H54 (cell line): ENCODE measurements at regions not wholly inside any gene's neighbourhood (a gene's known extent, or its start where the extent isn't known, plus 50 kb on each side); places are given as distances from the start of the nearest gene placed in this dataset.
"Not testable (repeated sequence)": the region's sequence is repeated elsewhere in the genome, so short reads cannot be mapped to it uniquely, and the experiment has no call there.

Experiments
- DNase-seq: peaks from one replicate; pipeline ENCODE4 v3.0.0; 2011; ENCODE audit warnings: low spot score, mixed read lengths; ENCODE audit not compliant: insufficient read length
- FAIRE-seq: peaks from 3 replicates; lab custom pipeline; 2011; peaks lifted over from hg19 to GRCh38; lab: Jason Lieb, UNC
- POLR2A ChIP-seq: IDR thresholded peaks from 2 replicates; pipeline ENCODE4 v1.6.1; 2011; ENCODE audit warnings: low read depth, mild to moderate bottlenecking, low read length

DNA sequence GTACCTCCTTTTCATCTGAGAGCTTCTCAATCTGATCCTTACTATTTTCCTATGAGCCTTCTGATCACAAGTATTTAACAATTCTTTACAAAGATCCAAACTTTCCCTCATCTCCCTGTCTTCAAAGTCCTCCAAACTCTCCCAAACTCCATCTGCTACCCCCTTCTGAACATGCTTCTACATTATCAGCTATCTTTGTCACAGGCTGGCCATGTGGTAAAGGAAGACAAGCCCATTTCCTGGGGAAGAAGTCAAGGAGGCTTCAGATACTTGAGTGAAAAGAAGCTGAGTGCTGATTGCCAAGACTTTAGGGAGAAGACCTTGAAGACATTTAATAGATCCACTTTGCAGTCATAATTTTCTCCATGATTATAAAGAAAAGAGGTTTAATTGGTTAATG lies 231.4 kb downstream of the CWH43 start:
- FAIRE-seq: no peak
- no peak for DNase-seq
- no peak for TF ChIP-seq POLR2A

GRCh38 chr4:49218094-49218493 lies 232.0 kb downstream of the CWH43 start:
- not testable (repeated sequence) for FAIRE-seq, DNase-seq

- not testable (repeated sequence) for FAIRE-seq, DNase-seq
These were observed 232.9 kb downstream of the CWH43 start for GRCh38 chr4:49218931-49219330.

- not testable (repeated sequence) for DNase-seq, FAIRE-seq
These were observed 233.6 kb downstream of the CWH43 start for GRCh38 chr4:49219489-49220225.

DNA sequence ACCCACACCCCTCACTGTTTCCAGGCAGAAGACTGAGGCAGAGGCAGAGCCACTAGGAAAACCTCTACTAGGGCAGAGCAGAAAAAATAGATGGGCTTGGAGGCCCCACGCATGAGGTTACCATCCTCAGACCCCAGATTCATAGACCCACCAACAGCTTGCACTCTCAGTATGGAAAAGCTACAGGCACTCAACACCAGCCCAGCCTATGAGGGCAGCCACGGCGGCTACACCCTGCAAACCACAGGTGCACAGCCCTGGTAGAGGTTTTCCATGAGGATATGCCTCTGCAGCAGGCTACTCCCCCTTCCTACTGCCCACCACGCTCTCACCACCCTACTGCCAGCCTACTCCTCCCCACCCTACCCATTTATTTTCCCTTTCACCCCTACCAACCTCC lies 235.1 kb downstream of the CWH43 start:
- TF ChIP-seq POLR2A: no peak
- DNase-seq (no peak), FAIRE-seq (no peak)

DNA sequence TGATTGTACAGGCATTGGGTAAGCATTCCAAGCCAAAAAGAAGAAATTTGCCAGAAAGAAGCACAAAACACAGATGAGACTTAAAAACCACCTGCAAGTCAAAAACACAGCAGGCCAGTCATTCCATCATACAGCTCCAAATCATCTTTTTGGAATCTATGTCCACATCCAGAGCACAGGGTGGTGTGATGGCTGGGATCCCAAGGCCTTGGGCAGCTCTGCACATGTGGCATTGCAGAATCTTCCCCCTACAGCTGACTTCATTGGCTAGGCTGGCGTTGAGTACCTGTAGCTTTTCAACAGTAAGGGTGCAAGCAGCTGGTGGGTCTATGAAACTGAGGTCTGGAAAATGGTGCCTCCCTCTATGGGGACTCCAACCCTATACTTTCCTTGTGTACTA lies 236.7 kb downstream of the CWH43 start:
- FAIRE-seq, DNase-seq: not testable (repeated sequence)

DNA sequence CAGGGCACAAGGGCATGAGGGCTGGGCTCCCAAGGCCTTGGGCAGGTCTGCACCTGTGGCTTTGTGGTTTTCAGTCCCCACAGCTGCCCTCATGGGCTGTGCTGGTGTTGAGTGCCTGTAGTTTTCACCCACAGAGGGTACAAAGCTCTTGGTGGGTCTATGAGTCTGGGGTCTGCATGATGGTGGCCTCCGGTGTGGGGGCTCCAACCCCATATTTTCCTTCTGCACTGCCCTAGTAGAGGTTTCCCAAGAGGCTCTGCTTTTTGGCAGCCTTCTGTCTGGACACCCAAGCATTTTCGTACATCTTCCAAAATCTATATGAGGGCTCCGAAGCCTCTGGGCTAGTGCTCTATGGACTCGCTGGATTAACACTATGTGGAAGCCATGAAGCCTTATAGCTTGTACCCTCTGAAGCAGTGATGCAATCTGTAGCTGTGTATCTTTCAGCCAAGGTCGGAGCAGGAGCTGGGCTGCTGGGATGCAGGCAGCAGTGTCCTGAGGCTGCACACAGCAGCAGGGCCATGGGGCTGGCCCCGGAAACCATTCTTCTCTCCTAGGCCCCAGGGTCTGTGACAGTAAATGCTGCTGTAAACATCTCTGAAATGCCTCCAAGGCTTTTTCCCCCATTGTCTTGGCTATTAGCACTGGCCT lies 240.3 kb downstream of the CWH43 start:
- not testable (repeated sequence) for FAIRE-seq, DNase-seq

DNA sequence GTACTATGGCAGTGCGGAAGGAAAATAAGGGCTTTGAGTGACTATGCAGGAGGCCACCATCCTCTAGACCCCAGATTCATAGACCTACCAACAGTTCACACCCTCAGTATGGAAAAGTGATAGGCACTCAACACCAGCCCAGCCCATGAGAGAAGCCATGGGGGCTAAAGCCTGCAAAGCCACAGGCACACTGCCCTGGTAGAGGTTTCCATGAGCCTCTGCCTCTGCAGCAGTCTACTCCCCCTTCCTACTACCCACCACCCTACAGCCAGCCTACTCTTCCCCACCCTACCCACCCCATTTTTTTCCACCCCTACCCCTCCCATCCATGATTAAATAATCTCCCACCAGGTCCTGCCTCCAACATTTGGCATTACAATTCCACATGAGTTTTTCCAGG lies 241.9 kb downstream of the CWH43 start:
- DNase-seq, FAIRE-seq: not testable (repeated sequence)

- DNase-seq, FAIRE-seq: not testable (repeated sequence)
These were observed 243.2 kb downstream of the CWH43 start for GRCh38 chr4:49229243-49229642.

DNA sequence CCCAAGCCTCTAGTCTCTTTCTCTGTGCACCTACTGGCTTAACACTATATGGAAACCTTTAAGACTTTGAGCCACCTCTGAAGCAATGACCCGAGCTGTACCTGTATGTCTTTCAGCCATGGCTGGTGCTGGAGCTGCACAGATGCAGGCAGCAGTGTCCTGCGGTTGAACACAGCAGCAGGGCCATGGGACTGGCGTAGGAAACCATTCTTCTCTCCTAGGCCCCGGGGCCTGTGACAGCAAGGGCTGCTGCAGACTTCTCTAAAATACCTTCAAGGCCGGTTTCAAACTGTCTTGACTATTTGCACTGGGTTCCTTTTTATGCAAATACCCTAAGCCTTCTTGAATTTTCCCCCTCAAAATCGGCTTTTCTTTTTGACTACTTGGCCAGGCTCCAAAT lies 243.6 kb downstream of the CWH43 start:
- DNase-seq, FAIRE-seq: not testable (repeated sequence)

DNA sequence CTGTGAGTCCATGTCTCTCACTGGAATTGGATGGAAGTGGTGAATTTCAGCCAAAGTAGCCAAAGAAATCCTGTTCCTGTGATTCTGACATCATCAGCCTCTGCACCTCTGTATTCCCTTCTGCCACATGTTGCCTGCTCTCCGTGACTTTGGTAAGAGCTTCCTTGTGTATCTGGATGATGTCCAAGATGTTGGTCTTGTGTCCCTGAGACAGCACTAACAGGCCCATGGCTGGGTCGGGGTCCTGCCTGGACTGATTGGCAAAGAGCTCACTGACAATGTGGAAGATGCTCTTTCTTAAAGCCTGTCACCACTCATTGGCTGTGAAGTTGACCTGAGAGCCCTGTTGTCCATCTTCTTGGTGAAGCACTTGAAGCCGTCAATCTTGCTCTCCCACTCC lies 247.3 kb downstream of the CWH43 start:
- DNase-seq, FAIRE-seq: not testable (repeated sequence)

GRCh38 chr4:49233749-49234148 lies 247.7 kb downstream of the CWH43 start:
- FAIRE-seq, DNase-seq: not testable (repeated sequence)

GRCh38 chr4:49234382-49234781 lies 248.3 kb downstream of the CWH43 start:
- not testable (repeated sequence) for FAIRE-seq, DNase-seq

GRCh38 chr4:49235413-49236160 lies 249.5 kb downstream of the CWH43 start:
- not testable (repeated sequence) for FAIRE-seq, DNase-seq

- DNase-seq, FAIRE-seq: not testable (repeated sequence)
These were observed 250.4 kb downstream of the CWH43 start for GRCh38 chr4:49236474-49236873.

DNA sequence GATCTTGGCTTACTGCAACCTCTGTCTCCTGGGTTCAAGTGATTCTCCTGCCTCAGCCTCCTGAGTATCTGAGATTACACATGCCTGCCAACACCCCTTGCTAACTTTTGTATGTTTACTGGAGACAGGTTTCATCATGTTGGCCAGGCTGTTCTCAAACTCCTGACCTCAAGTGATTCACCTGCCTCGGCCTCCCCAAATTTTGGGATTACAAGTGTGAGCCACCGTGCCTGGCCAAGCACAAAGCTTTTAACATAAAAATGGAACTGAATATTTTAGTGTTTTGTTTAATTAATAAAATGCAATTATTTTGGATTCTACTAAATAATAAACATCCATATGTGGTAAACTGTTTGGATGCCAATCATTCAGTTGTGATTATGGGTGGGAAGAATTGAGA lies 255.2 kb downstream of the CWH43 start:
- FAIRE-seq, DNase-seq: not testable (repeated sequence)

DNA sequence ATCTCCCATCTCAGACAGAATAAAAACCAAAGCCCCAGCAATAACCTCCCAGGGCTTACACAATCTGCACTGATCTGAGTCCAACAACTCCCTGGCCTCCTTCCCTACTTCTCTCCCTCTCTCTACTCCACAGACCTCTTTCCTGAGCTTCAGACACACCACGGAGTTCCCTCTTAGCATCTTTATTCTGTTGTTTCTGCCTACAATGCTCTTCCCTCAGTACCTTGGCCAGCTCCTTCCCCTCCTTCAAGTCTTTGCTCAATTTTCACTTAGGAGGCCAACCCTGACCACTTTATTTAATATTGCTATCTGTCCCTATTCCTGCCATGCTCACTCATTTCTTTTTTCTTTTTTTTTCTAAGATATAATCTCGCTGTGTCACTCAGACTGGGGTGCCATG lies 276.7 kb downstream of the CWH43 start:
- not testable (repeated sequence) for FAIRE-seq, DNase-seq

DNA sequence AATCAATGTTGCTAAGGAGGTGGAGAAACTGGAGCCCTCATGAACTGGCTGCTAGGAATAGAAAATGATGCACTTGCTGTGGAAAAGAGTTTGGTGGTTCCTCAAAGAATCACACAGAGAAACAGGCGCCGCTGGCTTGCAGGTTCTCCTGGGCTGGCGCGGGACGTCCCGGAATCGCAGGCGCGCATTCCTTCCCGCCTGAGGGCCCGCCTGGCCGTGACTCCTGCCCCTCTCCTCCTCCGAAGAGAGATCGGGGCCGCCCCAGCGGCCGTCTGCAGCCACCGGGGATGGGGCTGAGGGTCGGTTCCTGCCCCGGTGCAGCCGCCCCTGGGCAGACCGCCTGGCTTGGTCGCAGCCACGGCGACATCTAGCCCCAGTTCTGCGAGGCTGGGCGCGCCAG lies 284.4 kb downstream of the CWH43 start:
- not testable (repeated sequence) for DNase-seq, FAIRE-seq

GRCh38 chr4:49270912-49271311 lies 284.8 kb downstream of the CWH43 start:
- FAIRE-seq, DNase-seq: not testable (repeated sequence)

DNA sequence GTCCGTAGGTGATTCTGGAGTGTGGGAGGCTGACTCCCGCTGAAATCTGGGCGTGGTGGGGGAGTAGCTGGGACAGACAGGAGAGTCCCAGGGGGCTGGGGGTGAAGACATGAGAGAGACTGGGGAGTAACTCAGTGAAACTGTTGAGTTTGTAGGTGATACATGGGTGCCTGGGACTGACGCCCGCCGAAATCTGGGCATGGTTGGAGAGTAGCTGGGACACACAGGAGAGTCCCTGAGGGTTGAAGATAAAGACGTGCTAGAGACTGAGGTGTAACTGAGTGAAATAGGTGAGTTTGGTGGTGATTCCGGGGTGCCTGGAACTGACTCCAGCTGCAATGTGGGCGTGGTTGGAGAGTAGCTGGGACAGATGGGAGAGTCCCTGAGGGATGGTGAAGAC lies 299.8 kb downstream of the CWH43 start:
- not testable (repeated sequence) for FAIRE-seq, DNase-seq
